H9 (cell line): ENCODE measurements at regions not wholly inside any gene's neighbourhood (a gene's known extent, or its start where the extent isn't known, plus 50 kb on each side); places are given as distances from the start of the nearest gene placed in this dataset.

Source experiments
- DNase-seq: peaks from one replicate; pipeline ENCODE4 v3.0.0-alpha.2; 2017
- H2AFZ ChIP-seq: one replicate; pipeline ENCODE4 v1.6.1; 2013; ENCODE audit warnings: mild to moderate bottlenecking, low read length, control low read depth, moderate library complexity
- H2AK5ac ChIP-seq: 2 replicates; pipeline ENCODE4 v1.6.1; 2013; ENCODE audit warnings: low read length, control low read depth, mixed read lengths; ENCODE audit not compliant: insufficient read length
- H2BK120ac ChIP-seq: one replicate; pipeline ENCODE4 v1.6.1; 2013; ENCODE audit warnings: low read depth, mild to moderate bottlenecking, low read length, control low read depth, inconsistent platforms; ENCODE audit not compliant: poor library complexity, severe bottlenecking
- H2BK12ac ChIP-seq: 2 replicates; pipeline ENCODE4 v1.6.1; 2013; ENCODE audit warnings: low read length, control low read depth, mixed read lengths, low read depth; ENCODE audit not compliant: insufficient read length
- H2BK15ac ChIP-seq: 2 replicates; pipeline ENCODE4 v1.6.1; 2013; ENCODE audit warnings: low read depth, low read length, control low read depth
- H2BK20ac ChIP-seq: one replicate; pipeline ENCODE4 v1.6.1; 2013; ENCODE audit warnings: low read depth, mild to moderate bottlenecking, low read length, control low read depth, inconsistent platforms; ENCODE audit not compliant: poor library complexity, severe bottlenecking
- H2BK5ac ChIP-seq: 2 replicates; pipeline ENCODE4 v1.6.1; 2013; ENCODE audit warnings: low read length, control low read depth, mixed read lengths; ENCODE audit not compliant: insufficient read length
- H3K14ac ChIP-seq: 2 replicates; pipeline ENCODE4 v1.6.1; 2013; ENCODE audit warnings: low read length, control low read depth; ENCODE audit not compliant: insufficient read depth
- H3K18ac ChIP-seq: 2 replicates; pipeline ENCODE4 v1.6.1; 2013; ENCODE audit warnings: low read depth, mild to moderate bottlenecking, mixed read lengths, low read length, control low read depth; ENCODE audit not compliant: insufficient read length
- H3K23ac ChIP-seq: 2 replicates; pipeline ENCODE4 v1.6.1; 2013; ENCODE audit warnings: low read length, control low read depth, mixed read lengths, low read depth; ENCODE audit not compliant: insufficient read length
- H3K23me2 ChIP-seq: 2 replicates; pipeline ENCODE4 v1.6.1; 2013; ENCODE audit warnings: low read depth, mild to moderate bottlenecking, mixed read lengths, low read length, control low read depth; ENCODE audit not compliant: insufficient read length, poor library complexity, severe bottlenecking
- H3K27ac ChIP-seq: 2 replicates; pipeline ENCODE4 v1.5.1; 2013; ENCODE audit warnings: low read length, control low read depth, mixed read lengths, low read depth; ENCODE audit not compliant: insufficient read length
- H3K27me3 ChIP-seq: 2 replicates; pipeline ENCODE4 v1.6.1; 2013; ENCODE audit warnings: low read length, control low read depth, inconsistent platforms; ENCODE audit not compliant: insufficient read depth
- H3K4ac ChIP-seq: 2 replicates; pipeline ENCODE4 v1.6.1; 2013; ENCODE audit warnings: low read depth, mild to moderate bottlenecking, control low read depth, inconsistent platforms, low read length, moderate library complexity
- H3K4me1 ChIP-seq: 2 replicates; pipeline ENCODE4 v1.6.1; 2013; ENCODE audit warnings: low read length, control low read depth, inconsistent platforms; ENCODE audit not compliant: insufficient read depth
- H3K4me2 ChIP-seq: 2 replicates; pipeline ENCODE4 v1.6.1; 2013; ENCODE audit warnings: low read length, control low read depth, mixed read lengths; ENCODE audit not compliant: insufficient read length, insufficient read depth
- H3K56ac ChIP-seq: 2 replicates; pipeline ENCODE4 v1.6.1; 2013; ENCODE audit warnings: low read depth, mild to moderate bottlenecking, mixed read lengths, low read length, control low read depth; ENCODE audit not compliant: insufficient read length
- H3K79me1 ChIP-seq: 2 replicates; pipeline ENCODE4 v1.6.1; 2013; ENCODE audit warnings: low read depth, mild to moderate bottlenecking, moderate library complexity, low read length, control low read depth, inconsistent platforms; ENCODE audit not compliant: insufficient read depth, poor library complexity, severe bottlenecking
- H3K79me2 ChIP-seq: 2 replicates; pipeline ENCODE4 v1.6.1; 2013; ENCODE audit warnings: low read length, control low read depth, inconsistent platforms; ENCODE audit not compliant: insufficient read depth
- H3K9ac ChIP-seq: 2 replicates; pipeline ENCODE4 v1.6.1; 2013; ENCODE audit warnings: low read length, control low read depth, mixed read lengths; ENCODE audit not compliant: insufficient read length; ENCODE audit errors: extremely low read depth
- H3K9me3 ChIP-seq: one replicate; pipeline ENCODE4 v1.6.1; 2013; ENCODE audit warnings: low read depth, low read length, inconsistent platforms; ENCODE audit not compliant: control insufficient read depth
- H3T11ph ChIP-seq: one replicate; pipeline ENCODE4 v1.6.1; 2013; ENCODE audit warnings: mild to moderate bottlenecking, low read length, control low read depth, inconsistent platforms
- H4K20me1 ChIP-seq: one replicate; pipeline ENCODE4 v1.6.1; 2013; ENCODE audit not compliant: control insufficient read depth, insufficient read length, insufficient read depth
- H4K5ac ChIP-seq: 2 replicates; pipeline ENCODE4 v1.6.1; 2013; ENCODE audit warnings: low read depth, mild to moderate bottlenecking, mixed read lengths, low read length, control low read depth; ENCODE audit not compliant: insufficient read length
- H4K8ac ChIP-seq: replicated peaks from 2 replicates; pipeline ENCODE4 v1.6.1; 2013; ENCODE audit warnings: low read length, control low read depth, mixed read lengths, low read depth; ENCODE audit not compliant: insufficient read length
- H4K91ac ChIP-seq: 2 replicates; pipeline ENCODE4 v1.6.1; 2013; ENCODE audit warnings: low read depth, mild to moderate bottlenecking, moderate library complexity, mixed read lengths, low read length, control low read depth; ENCODE audit not compliant: insufficient read length
- H3K27ac Mint-ChIP-seq, 3 experiments: 2 replicates in 2 of 3; 3 replicates in 1 of 3; pipeline ENCODE4 v1.8.0; 2020 to 2021; ENCODE audit warnings: mixed read lengths in 3 of 3, mild to moderate bottlenecking in 1 of 3, moderate library complexity in 1 of 3
- H3K27me3 Mint-ChIP-seq: 2 replicates; pipeline ENCODE4 v1.8.0; 2021; ENCODE audit warnings: low read depth, mild to moderate bottlenecking, moderate library complexity, mixed read lengths
- H3K36me3 Mint-ChIP-seq, 3 experiments: 2 replicates in 2 of 3; 3 replicates in 1 of 3; pipeline ENCODE4 v1.8.0; 2020 to 2021; ENCODE audit warnings: low read depth in 3 of 3, mixed read lengths in 3 of 3; ENCODE audit not compliant: insufficient read depth in 1 of 3
- H3K4me1 Mint-ChIP-seq, 2 experiments: 2 replicates each; pipeline ENCODE4 v1.8.0; 2020; ENCODE audit warnings: mixed read lengths in 2 of 2
- H3K4me3 Mint-ChIP-seq, 2 experiments: 2 replicates in 1 of 2; 3 replicates in 1 of 2; pipeline ENCODE4 v1.8.0; 2020 to 2021; ENCODE audit warnings: mild to moderate bottlenecking in 2 of 2, mixed read lengths in 2 of 2, moderate library complexity in 1 of 2
- H3K9me3 Mint-ChIP-seq, 2 experiments: 2 replicates in 1 of 2; 3 replicates in 1 of 2; pipeline ENCODE4 v1.8.0; 2020; ENCODE audit warnings: mild to moderate bottlenecking in 2 of 2, mixed read lengths in 2 of 2, moderate library complexity in 1 of 2
- CTCF ChIP-seq: fragments of 200-600 bp; sonication (generic); conservative IDR thresholded peaks from 3 replicates; pipeline ENCODE4 v1.8.0; 2021; ENCODE audit warnings: antibody characterized with exemption, mild to moderate bottlenecking
- WGBS: extraction: QIAGEN DNeasy Blood & Tissue Kit; methylation state at CpG from one replicate; pipeline ENCODE4 v1.1.7; 2013; ENCODE audit warnings: missing lambda C conversion rate, low lambda C conversion rate, mixed read lengths; ENCODE audit not compliant: insufficient read length; ENCODE audit errors: extremely low coverage; 5-methylcytosine and 5-hydroxymethylcytosine counted together

DNA sequence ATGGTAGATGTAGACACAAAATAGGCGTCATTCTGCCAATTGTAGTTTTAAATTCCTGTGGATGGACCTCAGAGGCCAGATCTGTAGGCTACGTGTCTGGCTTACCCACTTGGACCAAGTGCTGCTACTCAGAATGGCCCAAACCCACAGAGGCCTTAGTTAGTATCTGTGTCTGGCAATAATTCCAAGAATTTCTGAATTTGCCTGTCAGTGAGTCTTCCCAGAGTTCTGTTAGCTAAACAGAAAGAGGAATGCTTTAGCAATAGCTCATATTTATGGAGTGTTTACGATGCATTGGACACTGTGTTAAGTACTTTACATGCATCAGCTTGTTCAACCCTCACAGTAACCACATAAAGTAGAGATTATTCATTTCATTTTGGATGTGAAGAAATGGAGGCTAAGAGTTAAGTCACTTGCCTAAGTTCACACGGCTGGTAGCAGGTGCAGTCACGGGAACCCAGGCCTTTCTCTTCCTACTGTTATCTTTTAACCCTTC lies 231.8 kb downstream of the PTEN start:
- Histone ChIP-seq H3K9ac (no peak overlapping the region), H2BK120ac (no peak overlapping the region), H2BK15ac (no peak overlapping the region), H3K4ac (no peak overlapping the region), H4K91ac (no peak overlapping the region), H2BK12ac (no peak overlapping the region), H4K8ac (no peak overlapping the region), H4K5ac (no peak overlapping the region), H3K23me2 (no peaks in the 10 kb centered on the region), H3K27ac (no peak overlapping the region), H3K56ac (no peak overlapping the region), H2BK20ac (no peak overlapping the region), H3K79me1 (no peaks in the 10 kb centered on the region), H4K20me1 (no peaks in the 10 kb centered on the region), H3T11ph (no peak overlapping the region), H3K79me2 (no peaks in the 10 kb centered on the region), H3K9me3 (no peaks in the 10 kb centered on the region), H2BK5ac (no peak overlapping the region), H3K14ac (no peak overlapping the region), H3K18ac (no peak overlapping the region), H3K4me2 (no peak overlapping the region), H3K4me1 (no peaks in the 10 kb centered on the region), H3K23ac (no peak overlapping the region), H3K27me3 (no peaks in the 10 kb centered on the region), H2AFZ (no peak overlapping the region), H2AK5ac (no peak overlapping the region)
- Mint-ChIP-seq H3K4me1 (no peaks in the 10 kb centered on the region), H3K4me3 (no peak overlapping the region), H3K9me3 (no peaks in the 10 kb centered on the region), H3K27me3 (no peaks in the 10 kb centered on the region), H3K27ac (no peak overlapping the region), H3K36me3 (no peaks in the 10 kb centered on the region)
- no CpG with 5 or more reads among the region's 5 CpGs for WGBS
- TF ChIP-seq CTCF: no peak
- no peak for DNase-seq
